Iris pigment epithelial cell (primary cell): ENCODE measurements at regions not wholly inside any gene's neighbourhood (a gene's known extent, or its start where the extent isn't known, plus 50 kb on each side); places are given as distances from the start of the nearest gene placed in this dataset.
A peak's percentile ranks its signal among the peaks of the same experiment; 100 is the strongest.

Source experiments
- DNase-seq: peaks from one replicate; pipeline ENCODE4 v3.0.0-alpha.2; 2011; ENCODE audit warnings: low read depth

- no peak for DNase-seq
Measured at GRCh38 chr4:152021788-152022438, 261.1 kb upstream of the GATB start.

GRCh38 chr4:152020073-152020472 is 259.3 kb upstream of the GATB start:
- DNase-seq = no peak

- DNase-seq = no peak
Measured at GRCh38 chr4:152016303-152016620, 255.5 kb upstream of the GATB start.

- no peak for DNase-seq
Measured at GRCh38 chr4:152015597-152016302, 254.9 kb upstream of the GATB start.

GRCh38 chr4:152014280-152014679 is 253.5 kb upstream of the GATB start:
- DNase-seq = no peak

GRCh38 chr4:152011469-152011868 is 250.7 kb upstream of the GATB start:
- no peak for DNase-seq

GRCh38 chr4:152010710-152011079 is 249.9 kb upstream of the GATB start:
- no peak for DNase-seq

GRCh38 chr4:152009983-152010709 is 249.3 kb upstream of the GATB start:
- no peak for DNase-seq

GRCh38 chr4:152009031-152009670 is 248.3 kb upstream of the GATB start:
- peak; percentile 4 for DNase-seq

GRCh38 chr4:152007111-152007510 is 246.3 kb upstream of the GATB start:
- no peak for DNase-seq

GRCh38 chr4:152004801-152005200 is 244.0 kb upstream of the GATB start:
- no peak for DNase-seq

- DNase-seq = no peak
Measured at GRCh38 chr4:152000518-152000917, 239.7 kb upstream of the GATB start.

- no peak for DNase-seq
Measured at GRCh38 chr4:151998723-151999122, 237.9 kb upstream of the GATB start.

- DNase-seq = no peak
Measured at GRCh38 chr4:151997461-151997860, 236.7 kb upstream of the GATB start.

GRCh38 chr4:151994429-151994828 is 233.6 kb upstream of the GATB start:
- no peak for DNase-seq

GRCh38 chr4:151993521-151993920 is 232.7 kb upstream of the GATB start:
- DNase-seq = no peak

- DNase-seq = no peak
Measured at GRCh38 chr4:151992332-151993154, 231.7 kb upstream of the GATB start.

GRCh38 chr4:151991884-151992167 is 231.0 kb upstream of the GATB start:
- no peak for DNase-seq

- DNase-seq = no peak
Measured at GRCh38 chr4:151991001-151991883, 230.4 kb upstream of the GATB start.

GRCh38 chr4:151990201-151990600 is 229.4 kb upstream of the GATB start:
- peak; percentile 7 for DNase-seq

- DNase-seq = no peak
Measured at GRCh38 chr4:151988591-151988990, 227.8 kb upstream of the GATB start.
